ENCODE measurements at regions not wholly inside any gene's neighbourhood (a gene's known extent, or its start where the extent isn't known, plus 50 kb on each side); places are given as distances from the start of the nearest gene placed in this dataset.
A peak's percentile ranks its signal among the peaks of the same experiment; 100 is the strongest.

DNA sequence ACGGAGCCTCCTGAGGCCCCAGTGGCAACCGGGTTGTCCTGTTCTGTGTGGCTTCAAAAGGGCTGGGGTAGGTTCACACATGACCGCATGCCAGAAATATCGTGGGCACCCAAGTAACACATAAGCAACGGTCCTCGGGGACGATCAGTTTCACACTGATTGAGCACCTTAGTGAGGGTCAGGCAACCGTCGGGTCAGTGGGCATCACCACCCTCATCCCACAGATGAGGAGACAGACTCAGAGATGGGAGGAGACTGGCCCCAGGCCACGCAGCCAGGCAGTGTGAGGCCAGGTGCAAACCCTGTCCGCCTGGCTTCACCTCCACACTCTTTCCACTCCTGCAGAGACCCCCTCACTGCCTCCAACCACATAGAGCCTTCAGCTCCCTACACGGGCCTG, 309.8 kb downstream of the MATN1 start:
- Histone ChIP-seq H3K27ac (no peak overlapping the region), H3K9me3 (no peaks in the 10 kb centered on the region), H3K4me1 (no peaks in the 10 kb centered on the region), H3K4me2 (no peak overlapping the region), H3K4me3 (no peak overlapping the region)
- POLR2A ChIA-PET: no interaction called here
- WGBS (ENCODE audit: missing lambda C conversion rate): 56% methylated on average over 11 of the region's 12 CpGs
- TF ChIP-seq, protein P1, sequence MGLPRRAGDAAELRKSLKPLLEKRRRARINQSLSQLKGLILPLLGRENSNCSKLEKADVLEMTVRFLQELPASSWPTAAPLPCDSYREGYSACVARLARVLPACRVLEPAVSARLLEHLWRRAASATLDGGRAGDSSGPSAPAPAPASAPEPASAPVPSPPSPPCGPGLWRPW (IDR thresholded peaks at IDR 0.05): no peak
- no peak for TF ChIP-seq RARB (CRISPR knock-in tag; IDR thresholded peaks at IDR 0.05)
- TF ChIP-seq, protein P2, sequence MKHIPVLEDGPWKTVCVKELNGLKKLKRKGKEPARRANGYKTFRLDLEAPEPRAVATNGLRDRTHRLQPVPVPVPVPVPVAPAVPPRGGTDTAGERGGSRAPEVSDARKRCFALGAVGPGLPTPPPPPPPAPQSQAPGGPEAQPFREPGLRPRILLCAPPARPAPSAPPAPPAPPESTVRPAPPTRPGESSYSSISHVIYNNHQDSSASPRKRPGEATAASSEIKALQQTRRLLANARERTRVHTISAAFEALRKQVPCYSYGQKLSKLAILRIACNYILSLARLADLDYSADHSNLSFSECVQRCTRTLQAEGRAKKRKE (CRISPR knock-in tag; IDR thresholded peaks at IDR 0.05; ENCODE audit: low read depth): no peak
- no peak for TF ChIP-seq HOXB5 (CRISPR knock-in tag; IDR thresholded peaks at IDR 0.05)
- DNase-seq (ENCODE audit: low read depth in 1 of 2, low spot score in 1 of 2) (no peak), FAIRE-seq (no peak), ATAC-seq (no peak)
- CTCF ChIA-PET: no interaction called here

DNA sequence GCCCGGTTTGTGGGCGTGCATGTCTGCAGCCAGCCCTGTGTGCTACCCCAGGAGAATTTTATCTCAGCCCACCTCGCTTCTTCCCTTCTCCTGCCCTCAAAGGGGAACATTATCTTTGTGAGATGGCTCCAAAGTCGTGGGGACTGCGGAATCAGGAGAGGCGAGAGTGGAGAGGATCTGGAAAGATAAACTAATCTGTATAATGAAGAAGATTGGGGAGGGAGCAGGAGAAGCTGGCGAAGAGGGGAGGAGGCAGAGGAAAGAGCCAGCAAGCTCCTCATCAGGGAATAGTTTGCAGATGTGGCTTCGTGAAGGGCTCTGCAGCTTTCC, 310.3 kb downstream of the MATN1 start:
- no peak overlapping the region for H3K4me2 ChIP-seq
- H3K4me1 ChIP-seq: no peaks in the 10 kb centered on the region
- POLR2A ChIA-PET: no interaction called here
- FAIRE-seq (no peak), ATAC-seq (no peak), DNase-seq (ENCODE audit: low read depth in 1 of 2, low spot score in 1 of 2) (no peak)
- H3K9me3 ChIP-seq: no peaks in the 10 kb centered on the region
- H3K4me3 ChIP-seq: no peak overlapping the region
- WGBS (ENCODE audit: missing lambda C conversion rate): 45% methylated on average over 8 of the region's 8 CpGs
- TF ChIP-seq, protein P3, sequence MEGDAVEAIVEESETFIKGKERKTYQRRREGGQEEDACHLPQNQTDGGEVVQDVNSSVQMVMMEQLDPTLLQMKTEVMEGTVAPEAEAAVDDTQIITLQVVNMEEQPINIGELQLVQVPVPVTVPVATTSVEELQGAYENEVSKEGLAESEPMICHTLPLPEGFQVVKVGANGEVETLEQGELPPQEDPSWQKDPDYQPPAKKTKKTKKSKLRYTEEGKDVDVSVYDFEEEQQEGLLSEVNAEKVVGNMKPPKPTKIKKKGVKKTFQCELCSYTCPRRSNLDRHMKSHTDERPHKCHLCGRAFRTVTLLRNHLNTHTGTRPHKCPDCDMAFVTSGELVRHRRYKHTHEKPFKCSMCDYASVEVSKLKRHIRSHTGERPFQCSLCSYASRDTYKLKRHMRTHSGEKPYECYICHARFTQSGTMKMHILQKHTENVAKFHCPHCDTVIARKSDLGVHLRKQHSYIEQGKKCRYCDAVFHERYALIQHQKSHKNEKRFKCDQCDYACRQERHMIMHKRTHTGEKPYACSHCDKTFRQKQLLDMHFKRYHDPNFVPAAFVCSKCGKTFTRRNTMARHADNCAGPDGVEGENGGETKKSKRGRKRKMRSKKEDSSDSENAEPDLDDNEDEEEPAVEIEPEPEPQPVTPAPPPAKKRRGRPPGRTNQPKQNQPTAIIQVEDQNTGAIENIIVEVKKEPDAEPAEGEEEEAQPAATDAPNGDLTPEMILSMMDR (IDR thresholded peaks at IDR 0.05): no peak
- TF ChIP-seq NR3C1 (IDR thresholded peaks at IDR 0.05) (no peak), FOSL2 (IDR thresholded peaks at IDR 0.05) (no peak), FOSL2 (CRISPR knock-in tag; IDR thresholded peaks at IDR 0.05) (no peak), KDM1A (IDR thresholded peaks at IDR 0.05; ENCODE audit: low read depth) (no peak), NFE2L2 (conservative IDR thresholded peaks at IDR 0.05; ENCODE audit: low read length) (no peak), FOXS1 (CRISPR knock-in tag; IDR thresholded peaks at IDR 0.05) (no peak), HOXB5 (CRISPR knock-in tag; IDR thresholded peaks at IDR 0.05) (no peak), ZFP36 (IDR thresholded peaks at IDR 0.05; ENCODE audit: borderline replicate concordance, partially characterized antibody) (no peak), MYC (IDR thresholded peaks at IDR 0.05; ENCODE audit: borderline replicate concordance, low read length) (no peak)
- TF ChIP-seq, protein P4, sequence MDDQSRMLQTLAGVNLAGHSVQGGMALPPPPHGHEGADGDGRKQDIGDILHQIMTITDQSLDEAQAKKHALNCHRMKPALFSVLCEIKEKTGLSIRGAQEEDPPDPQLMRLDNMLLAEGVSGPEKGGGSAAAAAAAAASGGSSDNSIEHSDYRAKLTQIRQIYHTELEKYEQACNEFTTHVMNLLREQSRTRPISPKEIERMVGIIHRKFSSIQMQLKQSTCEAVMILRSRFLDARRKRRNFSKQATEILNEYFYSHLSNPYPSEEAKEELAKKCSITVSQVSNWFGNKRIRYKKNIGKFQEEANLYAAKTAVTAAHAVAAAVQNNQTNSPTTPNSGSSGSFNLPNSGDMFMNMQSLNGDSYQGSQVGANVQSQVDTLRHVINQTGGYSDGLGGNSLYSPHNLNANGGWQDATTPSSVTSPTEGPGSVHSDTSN (IDR thresholded peaks at IDR 0.05): no peak
- CTCF ChIA-PET: no interaction called here
- H3K27ac ChIP-seq: no peak overlapping the region

DNA sequence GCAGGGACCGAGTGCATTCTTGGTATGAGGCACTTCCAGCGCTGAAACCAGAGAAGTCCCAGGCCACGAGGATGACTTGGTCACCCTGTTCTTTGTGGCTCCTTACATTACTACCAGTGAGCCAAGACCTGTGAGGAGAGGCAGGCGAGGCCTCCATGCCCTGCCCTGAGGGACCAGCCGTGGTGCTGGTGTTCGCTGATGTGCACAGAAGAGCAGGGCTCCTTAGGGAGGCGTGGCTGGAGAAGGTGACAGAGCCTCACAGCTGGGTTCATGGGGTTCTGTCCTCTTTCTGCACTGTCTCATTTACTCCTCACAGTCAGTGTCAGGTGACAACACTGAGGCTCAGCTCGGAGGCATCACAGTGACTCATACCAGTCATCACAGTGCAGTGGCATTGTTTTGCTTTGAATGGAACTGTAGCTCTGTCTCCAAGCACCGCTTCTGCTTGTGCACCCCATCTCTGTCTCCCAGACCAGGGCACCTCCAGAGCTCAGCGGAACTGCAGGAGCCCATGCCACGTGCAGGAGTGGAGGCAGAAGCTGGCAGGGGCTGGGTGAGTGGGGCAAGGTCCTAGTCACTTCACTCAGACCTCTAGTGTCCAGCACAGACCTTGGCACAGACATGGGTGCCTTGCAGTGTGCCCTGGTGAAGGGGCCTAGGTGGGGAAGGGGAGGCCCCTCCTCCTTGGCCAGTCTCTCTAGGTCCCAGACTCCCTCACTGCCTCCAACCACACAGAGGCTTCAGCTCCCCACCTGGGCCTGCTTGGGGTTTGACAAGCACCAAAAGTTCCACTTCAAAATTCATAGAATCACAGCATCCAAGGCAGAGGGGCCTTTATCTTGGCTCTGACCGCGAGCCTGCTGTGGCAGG, 310.9 kb downstream of the MATN1 start:
- Histone ChIP-seq H3K4me1 (no peaks in the 10 kb centered on the region), H3K4me3 (no peak overlapping the region), H3K4me2 (no peak overlapping the region), H3K9me3 (no peaks in the 10 kb centered on the region), H3K27ac (no peak overlapping the region)
- CTCF ChIA-PET: no interaction called here
- 29% methylated on average over 10 of the region's 13 CpGs for WGBS (ENCODE audit: missing lambda C conversion rate)
- no peak for TF ChIP-seq PHF8 (IDR thresholded peaks at IDR 0.05; ENCODE audit: borderline replicate concordance, low read depth)
- TF ChIP-seq, protein P5, sequence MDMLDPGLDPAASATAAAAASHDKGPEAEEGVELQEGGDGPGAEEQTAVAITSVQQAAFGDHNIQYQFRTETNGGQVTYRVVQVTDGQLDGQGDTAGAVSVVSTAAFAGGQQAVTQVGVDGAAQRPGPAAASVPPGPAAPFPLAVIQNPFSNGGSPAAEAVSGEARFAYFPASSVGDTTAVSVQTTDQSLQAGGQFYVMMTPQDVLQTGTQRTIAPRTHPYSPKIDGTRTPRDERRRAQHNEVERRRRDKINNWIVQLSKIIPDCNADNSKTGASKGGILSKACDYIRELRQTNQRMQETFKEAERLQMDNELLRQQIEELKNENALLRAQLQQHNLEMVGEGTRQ (IDR thresholded peaks at IDR 0.05): no peak
- no peak for TF ChIP-seq JUNB (IDR thresholded peaks at IDR 0.05)
- no peak for TF ChIP-seq BHLHE40 (IDR thresholded peaks at IDR 0.05; ENCODE audit: low read depth, low read length)
- DNase-seq (ENCODE audit: low read depth in 1 of 2, low spot score in 1 of 2) (no peak), FAIRE-seq (no peak), ATAC-seq (0 out of 6 replicates have a peak, but pooled peaks of 1 of the 2 experiments have one; percentile 52)
- POLR2A ChIA-PET: no interaction called here
